ENCODE measurements at regions not wholly inside any gene's neighbourhood (a gene's known extent, or its start where the extent isn't known, plus 50 kb on each side); places are given as distances from the start of the nearest gene placed in this dataset.

GRCh38 chr20:6657904-6658303 lies 109.6 kb upstream of the BMP2 start:
- DNase-seq, result no peak

GRCh38 chr20:6657111-6657510 lies 110.4 kb upstream of the BMP2 start:
- DNase-seq, result no peak

GRCh38 chr20:6654513-6655252 lies 112.8 kb upstream of the BMP2 start:
- DNase-seq, result peak; percentile 35

- DNase-seq, result no peak
Observed at GRCh38 chr20:6651561-6651960, 115.9 kb upstream of the BMP2 start.

DNA sequence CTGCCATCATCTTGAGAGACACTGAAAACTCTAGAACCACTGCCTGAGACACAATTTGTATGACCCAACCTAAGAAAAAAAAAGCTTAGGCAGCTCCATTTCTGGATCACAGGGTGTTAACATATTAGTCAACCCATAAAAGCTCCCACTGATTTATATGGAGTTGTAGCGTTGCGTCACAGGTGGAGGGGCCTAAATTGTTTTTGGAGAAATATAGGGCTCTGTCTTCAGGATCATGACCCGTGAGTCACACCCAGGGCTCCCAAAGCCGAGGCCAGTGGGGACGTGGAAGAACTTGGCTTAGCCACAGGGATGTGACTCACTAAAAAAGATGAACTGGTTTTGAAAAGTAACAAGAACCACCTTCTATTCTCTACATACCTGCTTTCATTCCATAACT lies 116.5 kb upstream of the BMP2 start:
- DNase-seq, result no peak

- no peak for DNase-seq
Observed at GRCh38 chr20:6646021-6646636, 121.4 kb upstream of the BMP2 start.

DNA sequence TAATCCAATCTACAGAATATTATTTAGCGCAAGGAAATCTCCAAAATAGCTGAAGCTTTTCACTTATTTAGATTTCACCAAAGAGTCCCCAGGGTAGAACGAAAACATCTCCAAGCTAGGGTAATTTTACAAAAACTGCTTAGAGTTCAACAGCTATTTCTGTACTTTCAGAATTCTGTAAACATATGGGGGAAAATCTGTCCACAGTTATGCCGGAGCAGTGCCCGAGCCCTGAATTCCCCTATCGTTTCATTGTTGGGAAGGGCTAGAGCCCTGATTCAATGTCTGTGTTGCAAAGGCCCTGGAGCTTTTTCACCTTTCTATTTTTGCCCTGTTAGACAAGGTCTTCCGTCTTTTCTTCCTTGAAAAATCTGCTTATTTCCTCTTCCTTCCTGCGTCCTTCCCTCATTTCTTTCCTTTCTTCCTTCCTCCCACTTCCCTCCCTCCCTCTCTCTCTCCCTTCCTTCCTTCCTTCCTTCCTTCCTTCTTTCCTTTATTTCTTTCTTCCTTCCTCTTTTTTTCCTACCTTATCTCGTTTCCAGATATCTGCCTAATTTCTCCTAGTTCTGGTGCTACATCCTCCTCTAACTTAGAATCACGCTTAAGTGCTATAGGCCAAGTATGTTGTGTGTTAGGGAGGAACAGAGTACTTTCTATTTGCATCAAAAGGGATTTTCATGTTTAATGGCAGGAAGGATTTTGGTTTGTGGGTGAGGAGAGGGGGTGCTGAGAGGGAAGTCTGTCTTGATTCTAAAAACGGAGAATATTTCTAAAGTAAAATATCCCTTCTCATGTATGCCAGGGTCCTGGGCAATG lies 122.5 kb upstream of the BMP2 start:
- DNase-seq, result no peak

GRCh38 chr20:6641012-6641411 lies 126.5 kb upstream of the BMP2 start:
- DNase-seq, result no peak

DNA sequence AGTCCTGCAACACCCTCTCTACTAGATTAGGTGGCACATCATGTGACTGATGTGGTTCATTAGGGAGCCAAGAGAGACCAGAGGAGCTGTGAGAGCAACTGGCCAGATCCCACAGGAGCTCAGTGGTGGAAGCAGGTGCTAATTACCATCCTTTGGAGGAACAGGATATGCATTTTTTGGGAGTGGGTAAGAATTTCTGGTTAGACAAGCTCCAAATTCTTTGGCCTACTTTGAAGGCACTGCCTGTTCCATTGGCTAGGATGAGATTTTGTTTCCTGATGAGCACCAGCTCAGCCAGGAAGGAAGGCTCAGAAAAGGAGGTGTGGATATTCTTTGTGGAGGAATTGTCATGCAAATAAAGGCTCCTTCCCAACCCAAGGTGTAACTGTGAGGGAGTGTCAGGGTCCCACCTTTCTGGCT lies 130.3 kb upstream of the BMP2 start:
- no peak for DNase-seq

DNA sequence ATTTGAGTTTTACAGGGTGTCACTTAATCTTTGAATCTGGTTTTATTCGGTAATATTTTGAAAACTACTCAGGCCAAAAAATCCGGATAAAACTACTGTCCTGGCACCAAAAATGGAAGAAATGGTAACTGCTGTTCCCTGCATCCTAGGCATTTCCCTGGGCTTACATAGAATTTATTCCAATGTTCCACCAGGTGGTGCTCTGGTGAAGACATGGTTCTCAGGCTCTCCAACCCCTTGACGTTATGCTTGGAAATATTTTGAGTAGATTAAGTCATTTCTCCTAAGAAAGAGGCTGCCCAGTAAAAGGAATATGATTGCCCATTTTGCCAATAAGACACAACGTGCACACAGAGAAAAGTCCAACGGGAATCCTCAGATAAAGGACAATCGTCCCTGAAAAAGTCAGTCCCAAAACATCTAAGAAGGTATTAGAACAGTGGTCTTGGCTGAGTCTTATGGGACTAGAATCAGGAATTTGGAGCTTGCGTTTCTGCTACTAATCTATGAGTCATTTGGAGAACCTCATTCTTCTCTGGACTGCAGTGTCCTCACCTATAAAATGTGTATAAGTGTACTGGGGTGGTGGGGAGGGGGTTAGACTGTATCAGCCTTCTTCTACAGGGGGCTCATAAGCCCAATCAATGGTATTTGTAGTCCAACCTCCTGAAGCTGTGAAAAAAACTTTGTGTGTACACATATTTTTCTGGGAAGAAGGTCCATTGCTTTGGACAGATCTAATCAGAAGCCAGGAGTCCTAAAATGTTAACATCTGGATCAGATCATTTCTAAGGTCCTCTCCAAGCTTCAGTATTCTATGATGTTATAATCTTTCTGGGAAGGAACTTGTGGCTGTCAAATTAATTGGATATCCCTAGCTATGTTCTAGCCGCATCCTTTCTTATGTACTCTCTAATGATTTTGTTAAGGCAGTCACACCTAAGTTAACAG lies 131.0 kb upstream of the BMP2 start:
- no peak for DNase-seq

DNA sequence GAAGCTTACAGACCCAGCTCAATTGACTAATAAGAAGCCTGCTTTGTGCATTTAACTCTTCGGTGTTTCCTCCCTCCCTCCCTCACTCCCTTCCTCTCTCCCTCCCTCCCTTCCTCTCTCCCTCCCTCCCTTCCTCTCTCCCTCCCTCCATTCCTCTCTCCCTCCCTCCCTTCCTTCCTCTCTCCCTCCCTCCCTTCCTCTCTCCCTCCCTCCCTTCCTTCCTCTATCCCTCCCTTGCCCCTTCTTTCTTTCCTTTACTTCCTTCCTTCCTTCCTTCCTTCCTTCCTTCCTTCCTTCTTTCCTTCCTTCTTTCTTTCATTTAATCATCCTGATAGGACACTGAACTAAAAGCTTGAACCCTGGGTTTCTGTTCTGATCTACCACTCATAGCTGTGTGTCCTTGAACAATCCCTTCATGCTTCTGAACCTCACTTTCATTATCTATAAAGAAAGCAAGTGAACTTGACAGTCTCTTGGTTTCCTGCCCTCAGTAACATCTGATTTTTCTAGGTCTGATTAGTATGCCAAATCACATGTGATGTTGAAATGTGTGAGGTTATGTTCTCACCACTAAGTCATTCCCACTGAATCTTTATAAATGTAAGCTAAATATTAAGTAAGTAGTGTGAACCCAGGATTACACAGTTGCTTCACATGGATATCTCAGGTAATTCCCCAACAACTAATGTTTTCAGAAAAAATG lies 132.3 kb upstream of the BMP2 start:
- DNase-seq, result no peak

DNA sequence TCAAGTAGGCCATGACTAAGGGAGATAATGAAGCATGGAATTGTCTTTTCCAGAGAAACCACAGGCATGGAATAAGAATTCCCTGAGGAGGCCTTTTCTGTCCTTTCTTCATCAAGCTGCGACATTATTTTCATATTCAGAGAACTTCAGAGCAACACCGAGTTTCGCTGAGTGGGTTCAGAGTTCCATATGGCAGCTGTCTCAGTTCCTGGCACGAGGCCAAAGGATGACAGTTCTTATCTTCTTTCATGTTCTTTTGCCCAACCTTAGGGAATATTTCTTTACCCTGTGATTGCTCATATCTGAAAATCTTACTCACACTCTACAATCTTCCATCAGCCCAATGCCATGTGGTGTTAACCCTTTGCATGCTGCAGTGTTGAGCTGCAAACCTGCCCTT lies 135.3 kb upstream of the BMP2 start:
- no peak for DNase-seq

DNA sequence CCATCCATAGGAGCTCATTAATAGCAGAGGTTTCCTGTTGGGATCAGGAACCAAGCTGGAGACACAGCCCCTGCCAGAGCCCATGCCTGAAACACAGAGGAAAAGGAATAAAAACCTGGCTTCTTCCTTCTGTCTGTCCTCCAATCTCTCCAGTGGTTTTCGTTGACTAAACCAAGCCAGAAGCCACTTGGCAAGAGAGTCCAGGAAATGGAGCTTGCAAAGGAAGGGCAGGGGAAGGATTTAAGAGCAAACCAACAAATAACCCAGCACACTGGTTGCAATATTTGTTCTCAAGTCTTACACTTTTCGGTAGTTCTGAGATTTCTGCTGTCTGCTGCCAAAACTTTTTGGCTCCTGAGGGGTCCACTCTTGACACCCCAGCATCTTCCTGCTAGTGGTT lies 137.0 kb upstream of the BMP2 start:
- DNase-seq, result no peak

DNA sequence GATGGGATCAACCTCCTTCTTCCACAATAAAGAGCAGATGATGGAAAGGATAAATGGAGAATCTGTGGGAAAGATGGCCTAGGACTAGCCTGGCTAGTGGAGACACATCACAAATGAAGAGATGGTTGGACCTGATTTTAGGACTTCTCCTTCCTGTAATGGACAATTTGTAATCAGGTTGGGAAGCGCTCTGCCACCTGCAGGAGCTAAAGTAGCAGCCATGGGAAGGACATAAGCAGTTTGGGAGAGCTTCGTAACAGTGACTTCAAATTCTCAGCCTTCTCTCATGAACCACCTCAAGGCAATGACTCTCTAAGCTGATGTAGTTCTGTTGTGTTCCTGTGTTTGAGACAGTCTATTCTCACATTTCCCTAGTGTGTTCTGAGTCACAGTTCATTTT lies 137.9 kb upstream of the BMP2 start:
- DNase-seq, result no peak

DNA sequence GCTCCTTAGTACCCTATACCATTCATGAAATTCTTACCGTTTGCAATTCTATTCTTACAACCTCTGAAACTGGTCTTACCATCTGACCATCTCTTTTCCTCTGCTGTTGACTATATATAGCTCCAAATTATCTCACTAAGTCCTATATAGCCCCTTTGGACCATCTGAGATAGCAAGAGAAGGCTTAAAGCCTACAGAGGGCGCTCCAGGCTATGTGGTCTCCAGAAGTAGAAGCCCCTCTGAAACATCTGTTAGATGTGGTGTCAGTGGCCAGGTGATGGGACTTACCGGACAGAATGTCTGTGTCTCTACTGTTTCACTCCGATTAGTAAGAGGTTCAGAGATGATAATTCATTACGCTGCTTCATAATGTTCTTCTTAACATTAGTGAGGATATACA lies 140.7 kb upstream of the BMP2 start:
- DNase-seq, result no peak

DNA sequence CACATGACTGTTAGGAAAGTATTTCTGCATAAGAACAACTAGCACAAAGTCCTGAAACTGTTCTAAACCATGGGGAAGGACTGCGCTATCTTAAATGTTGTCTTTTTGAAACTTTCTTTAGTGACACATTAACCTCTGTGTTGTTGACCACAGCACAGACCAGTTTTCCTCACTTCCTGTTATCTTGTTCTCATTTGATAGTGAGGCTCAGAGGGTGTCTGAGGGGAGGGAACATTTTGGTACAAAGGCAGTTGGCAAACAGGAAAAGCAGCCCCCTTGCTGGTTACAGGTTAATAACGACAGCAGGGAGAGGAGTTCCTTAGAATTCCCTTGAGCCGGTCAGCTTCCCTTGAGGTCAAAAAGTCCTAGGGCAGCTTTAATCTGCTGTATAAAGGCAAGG lies 143.5 kb upstream of the BMP2 start:
- no peak for DNase-seq

DNA sequence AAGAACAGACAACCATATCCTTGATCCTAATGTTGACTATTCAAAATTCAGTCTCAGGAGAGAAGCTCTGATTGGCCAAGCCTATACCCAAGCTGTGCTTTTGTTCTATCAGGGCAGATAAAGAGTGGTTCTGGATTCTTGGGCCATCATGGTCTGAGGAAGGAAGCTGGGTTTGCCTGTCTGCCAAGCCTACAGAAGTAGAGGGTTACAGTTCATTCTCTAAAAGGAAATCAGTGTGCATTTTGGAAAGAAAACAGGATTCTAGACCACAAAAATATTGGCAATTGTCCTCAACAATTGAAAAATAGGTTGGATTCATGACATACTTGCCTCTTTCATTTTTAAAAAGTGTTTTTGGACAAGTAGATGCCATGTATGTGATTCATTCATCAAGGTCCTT lies 145.4 kb upstream of the BMP2 start:
- DNase-seq, result no peak

DNA sequence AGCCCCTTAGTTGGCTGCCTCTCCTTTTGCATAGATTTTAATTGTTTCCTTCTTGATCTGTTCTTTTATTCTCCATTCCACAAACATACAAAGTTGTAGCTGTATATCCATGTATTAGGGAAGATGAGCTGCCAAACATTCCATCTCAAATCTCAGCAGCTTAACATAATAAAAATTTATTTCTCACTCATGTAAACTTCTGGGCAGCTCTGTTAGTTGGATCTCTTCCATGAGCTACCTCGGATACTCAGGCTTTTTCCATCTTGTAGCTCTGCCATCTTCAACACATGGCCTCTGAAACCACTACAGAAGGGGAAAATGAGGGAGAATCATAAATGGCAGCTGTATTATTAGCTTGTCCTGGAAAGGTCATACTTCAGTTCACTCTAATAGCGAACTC lies 149.4 kb upstream of the BMP2 start:
- peak; percentile 54 for DNase-seq

GRCh38 chr20:6616421-6616820 lies 151.1 kb upstream of the BMP2 start:
- no peak for DNase-seq

- no peak for DNase-seq
Observed at GRCh38 chr20:6614836-6615235, 152.7 kb upstream of the BMP2 start.

DNA sequence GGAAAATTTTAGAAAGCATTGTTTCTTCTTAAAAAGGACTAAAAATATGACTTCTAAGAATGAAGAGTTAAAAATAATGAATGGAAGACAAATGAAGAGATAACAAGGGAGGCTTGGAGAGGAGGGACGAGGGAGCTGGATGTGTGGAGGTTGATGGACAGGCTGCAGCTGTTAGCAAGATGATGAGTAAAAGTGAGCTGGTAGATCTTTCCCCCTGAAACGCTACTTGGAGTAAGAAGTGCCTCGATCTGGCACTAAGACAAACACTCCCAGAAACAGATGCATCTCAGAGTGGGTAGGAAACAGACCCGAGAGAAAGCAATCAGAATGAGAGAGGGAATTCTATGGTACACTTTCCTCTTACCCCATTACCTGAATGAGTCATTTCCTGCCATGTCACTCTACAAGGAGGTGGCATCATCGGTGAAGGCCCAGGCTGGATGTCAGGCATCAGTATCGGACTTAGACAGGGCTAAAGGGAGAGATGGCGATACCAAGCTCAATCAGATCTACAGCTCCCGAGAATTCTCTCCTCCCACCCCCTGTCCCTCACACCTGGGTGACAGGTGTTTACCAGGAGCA lies 154.1 kb upstream of the BMP2 start:
- DNase-seq, result no peak

DNA sequence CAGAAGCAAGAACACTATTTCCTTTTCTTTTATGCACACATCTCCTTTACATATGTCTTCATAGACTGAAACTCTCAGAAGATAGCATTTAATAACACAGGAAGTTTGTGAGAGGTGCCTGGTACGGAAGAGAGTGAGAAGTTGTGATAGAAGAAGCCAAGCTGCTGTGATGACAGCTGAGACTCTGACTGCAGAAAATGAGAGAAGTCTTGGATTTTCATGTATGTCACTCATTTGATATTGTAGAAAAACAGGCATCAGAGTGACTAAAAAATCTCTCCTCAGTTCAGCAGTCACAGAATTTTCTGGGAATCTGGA lies 154.9 kb upstream of the BMP2 start:
- no peak for DNase-seq

Data from femur (tissue), 1 donor.